GM21717 (cell line): ENCODE measurements at regions not wholly inside any gene's neighbourhood (a gene's known extent, or its start where the extent isn't known, plus 50 kb on each side); places are given as distances from the start of the nearest gene placed in this dataset.
A peak's percentile ranks its signal among the peaks of the same experiment; 100 is the strongest.
"Not testable (repeated sequence)": the region's sequence is repeated elsewhere in the genome, so short reads cannot be mapped to it uniquely, and the experiment has no call there.

Source experiments
- ATAC-seq: cut with Tn5 transposase; IDR thresholded peaks from one replicate; pipeline ENCODE4 v1.9.1; 2021; ENCODE audit warnings: mild to moderate bottlenecking, moderate library complexity; ENCODE audit not compliant: unreplicated experiment

DNA sequence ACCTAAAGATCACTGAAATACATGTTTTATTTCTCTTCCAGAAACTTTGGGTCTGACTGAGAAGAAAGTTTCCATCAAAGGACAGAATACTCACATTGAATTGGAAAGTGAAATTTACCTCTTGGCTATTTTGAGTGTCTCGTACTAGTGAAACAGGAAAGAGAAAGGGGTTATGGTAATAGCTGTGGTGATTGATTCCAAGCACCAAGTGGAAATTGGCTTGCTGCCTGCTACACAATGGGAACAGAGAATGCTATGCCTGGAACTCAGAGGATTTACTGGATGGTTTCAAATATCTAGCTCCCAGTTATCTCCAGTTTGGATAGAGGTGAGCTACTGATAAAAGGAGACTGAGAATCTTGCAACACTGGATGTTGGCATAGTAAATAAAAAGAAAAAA, 492.8 kb upstream of the FSIP2 start:
- ATAC-seq = no peak

DNA sequence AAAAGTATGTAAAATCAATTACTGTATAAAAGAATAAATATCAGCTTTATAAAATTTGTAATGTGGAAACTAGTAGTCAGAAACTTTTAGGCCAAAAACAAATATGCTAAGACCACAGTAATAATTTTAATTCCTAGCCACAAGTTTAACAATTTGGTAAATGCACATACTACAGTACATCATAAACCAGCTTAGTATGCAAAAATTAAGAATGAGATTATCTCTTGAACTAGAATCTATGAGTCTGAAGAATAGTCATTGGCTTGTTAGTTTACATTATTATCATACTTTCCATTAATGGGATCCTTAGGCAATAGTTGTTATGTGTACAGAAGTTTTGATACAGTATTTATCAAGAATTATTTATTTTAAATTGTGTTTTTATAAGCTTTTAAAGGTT, 491.9 kb upstream of the FSIP2 start:
- no peak for ATAC-seq

- ATAC-seq = no peak
Observed at GRCh38 chr2:185255566-185255965, 483.0 kb upstream of the FSIP2 start.

- ATAC-seq = no peak
Observed at GRCh38 chr2:185265747-185266146, 472.9 kb upstream of the FSIP2 start.

DNA sequence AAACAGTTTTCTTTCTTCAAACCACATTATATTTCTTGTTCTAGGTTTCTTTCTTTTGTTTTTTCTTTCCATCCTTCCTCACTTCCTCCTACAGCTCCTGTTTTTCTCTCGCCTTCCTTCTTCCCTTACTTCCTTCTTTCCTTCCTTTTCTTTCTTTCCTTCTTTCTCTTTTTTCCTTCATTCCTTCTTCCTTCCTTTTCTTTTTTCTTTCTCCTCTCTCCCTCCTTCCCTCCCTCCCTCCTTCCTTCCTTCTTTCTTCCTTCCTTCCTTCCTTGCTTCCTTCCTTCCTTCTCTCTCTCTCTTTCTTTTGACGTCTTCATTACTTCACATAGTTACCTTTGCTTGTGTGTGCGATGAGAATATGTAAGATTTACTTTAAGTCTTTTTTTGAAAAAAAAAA, 470.0 kb upstream of the FSIP2 start:
- no peak for ATAC-seq

DNA sequence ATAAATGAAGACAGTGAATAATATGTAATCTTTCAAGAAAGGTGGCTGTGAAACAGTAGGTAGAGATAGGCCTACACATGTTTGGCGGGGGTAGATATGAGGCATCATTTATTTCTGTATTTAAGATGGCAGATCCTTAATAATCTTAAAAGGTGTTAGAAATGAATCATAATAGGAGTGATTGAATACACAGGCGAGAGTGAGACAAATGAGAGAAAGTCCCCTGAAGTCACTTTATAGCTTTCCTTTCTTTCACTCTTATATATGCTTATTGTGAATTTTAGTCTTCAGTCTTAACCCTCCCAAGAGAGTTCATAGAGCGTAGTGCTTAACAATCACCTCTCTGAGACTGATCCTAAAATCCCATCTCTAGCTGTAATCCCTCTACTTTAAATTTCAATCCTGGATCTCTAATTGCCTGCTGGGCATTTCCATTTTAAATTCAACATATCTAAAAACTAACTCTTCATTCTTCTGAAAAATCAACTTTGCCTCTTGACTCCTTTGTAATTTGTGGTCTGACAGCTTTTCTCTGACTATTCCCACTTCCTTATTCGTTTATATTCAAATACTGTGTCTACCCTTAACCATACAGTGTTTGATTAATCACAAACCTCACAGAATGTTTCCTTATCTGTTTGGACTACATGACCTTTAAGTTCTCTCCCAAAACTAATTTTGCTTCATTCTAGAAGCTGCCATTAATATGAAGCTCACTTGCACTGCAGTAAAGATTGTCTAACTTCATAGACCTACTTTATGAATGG, 463.7 kb upstream of the FSIP2 start:
- no peak for ATAC-seq

- ATAC-seq = not testable (repeated sequence)
Observed at GRCh38 chr2:185275979-185276378, 462.6 kb upstream of the FSIP2 start.

- ATAC-seq = no peak
Observed at GRCh38 chr2:185278761-185279160, 459.8 kb upstream of the FSIP2 start.

DNA sequence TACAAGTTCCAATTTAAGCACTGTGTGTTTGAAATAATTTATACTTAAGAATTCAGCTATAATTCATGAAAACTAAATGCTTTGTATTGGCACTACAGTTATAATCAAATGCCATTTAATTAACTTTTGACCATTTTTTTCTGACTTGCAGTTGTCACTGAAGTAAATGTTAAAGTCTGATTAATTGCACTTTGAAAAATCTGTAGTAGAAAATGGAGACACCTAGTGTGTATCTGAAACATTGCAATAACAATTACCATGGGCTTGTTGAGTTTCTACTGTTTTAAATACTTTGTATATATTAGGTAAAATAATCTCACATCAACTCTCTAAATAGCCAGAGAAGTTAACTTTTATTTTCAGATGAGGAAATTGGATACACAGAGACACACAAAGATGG, 458.6 kb upstream of the FSIP2 start:
- ATAC-seq = no peak

- ATAC-seq = no peak
Observed at GRCh38 chr2:185284696-185285095, 453.9 kb upstream of the FSIP2 start.

GRCh38 chr2:185290012-185290411, 448.6 kb upstream of the FSIP2 start:
- ATAC-seq = not testable (repeated sequence)

DNA sequence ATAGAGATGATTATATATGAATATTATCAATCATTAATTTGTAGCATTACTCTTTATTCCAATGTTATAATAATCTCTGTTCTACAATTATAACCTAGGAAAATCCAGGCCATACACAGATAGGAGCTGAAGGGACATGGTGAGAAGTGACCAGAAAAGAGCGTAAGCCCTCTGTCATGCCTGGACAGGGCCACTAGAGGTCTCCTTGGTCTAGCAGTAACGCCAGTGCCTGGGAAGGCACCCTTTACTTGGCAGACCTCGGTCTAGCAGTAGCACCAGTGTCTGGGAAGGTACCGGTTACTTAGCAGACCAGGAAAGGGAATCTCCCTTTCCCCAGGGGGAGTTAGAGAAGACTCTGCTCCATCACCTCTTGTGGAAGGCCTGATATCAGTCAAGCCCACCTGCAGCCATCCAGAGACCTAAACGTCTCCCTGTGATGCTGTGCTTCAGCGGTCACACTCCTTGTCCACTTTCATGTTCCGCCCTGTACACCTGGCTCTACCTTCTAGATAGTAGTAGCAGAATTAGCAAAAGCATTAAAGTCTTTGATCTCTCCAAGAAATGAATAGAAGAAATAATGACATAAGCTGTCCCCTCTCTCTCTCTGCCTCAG, 447.5 kb upstream of the FSIP2 start:
- ATAC-seq = peak; percentile 83

DNA sequence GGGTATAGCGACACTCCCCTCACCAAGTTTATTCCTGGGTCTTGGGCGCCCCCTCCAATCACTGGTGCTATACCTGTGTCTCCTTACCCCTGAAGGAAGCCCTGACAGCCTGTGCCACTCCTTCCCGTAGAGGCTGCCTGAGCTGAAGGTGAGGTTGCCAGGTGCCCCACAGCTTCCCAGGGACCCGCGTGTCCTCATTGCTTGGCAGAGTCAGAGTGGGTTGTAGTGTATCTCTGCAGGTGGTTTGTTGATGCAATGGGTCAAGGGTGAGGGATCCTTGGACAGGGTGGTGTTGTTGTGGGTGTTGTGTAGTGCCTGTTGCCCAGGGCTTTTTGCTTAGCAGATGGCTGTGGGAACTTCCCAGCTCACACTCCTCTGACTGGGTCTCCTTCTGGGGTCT, 438.7 kb upstream of the FSIP2 start:
- no peak for ATAC-seq

GRCh38 chr2:185306119-185306518, 432.5 kb upstream of the FSIP2 start:
- no peak for ATAC-seq

DNA sequence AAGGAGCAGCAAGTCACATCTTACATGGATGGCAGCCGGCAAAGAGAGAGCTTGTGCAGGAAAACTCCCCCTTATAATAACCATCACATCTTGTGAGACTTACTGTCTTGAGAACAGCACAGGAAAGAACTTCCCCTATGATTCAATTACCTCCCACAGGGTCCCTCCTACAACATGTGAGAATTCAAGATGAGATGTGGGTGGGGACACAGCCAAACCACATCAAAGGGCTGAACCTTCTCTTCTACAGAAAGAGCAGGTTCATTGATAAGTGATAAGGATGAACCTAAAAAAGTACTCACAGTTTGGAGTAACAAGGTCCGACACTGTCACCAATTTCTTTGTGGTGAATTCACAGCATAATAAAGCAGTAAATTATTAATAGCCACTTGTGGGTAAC, 422.2 kb upstream of the FSIP2 start:
- no peak for ATAC-seq

- no peak for ATAC-seq
Observed at GRCh38 chr2:185318271-185318724, 420.3 kb upstream of the FSIP2 start.

DNA sequence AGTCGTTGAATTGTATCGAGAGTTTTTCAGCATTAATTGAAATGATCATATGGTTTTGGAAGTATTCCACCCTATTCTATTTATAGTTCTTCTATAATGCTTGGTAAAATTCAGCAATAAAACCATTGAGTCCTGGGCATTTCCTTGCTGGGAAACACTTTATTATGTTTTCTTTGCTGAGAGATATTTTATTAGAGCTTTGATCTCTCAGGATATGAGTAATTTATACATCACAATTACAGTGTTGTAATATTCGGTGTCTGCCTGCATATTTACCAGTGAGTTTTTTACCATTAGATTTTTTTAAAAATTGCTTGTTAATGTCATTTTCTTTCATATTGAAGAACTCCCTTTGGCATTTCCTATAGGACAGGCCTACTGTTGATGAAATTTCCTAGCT, 402.7 kb upstream of the FSIP2 start:
- no peak for ATAC-seq

DNA sequence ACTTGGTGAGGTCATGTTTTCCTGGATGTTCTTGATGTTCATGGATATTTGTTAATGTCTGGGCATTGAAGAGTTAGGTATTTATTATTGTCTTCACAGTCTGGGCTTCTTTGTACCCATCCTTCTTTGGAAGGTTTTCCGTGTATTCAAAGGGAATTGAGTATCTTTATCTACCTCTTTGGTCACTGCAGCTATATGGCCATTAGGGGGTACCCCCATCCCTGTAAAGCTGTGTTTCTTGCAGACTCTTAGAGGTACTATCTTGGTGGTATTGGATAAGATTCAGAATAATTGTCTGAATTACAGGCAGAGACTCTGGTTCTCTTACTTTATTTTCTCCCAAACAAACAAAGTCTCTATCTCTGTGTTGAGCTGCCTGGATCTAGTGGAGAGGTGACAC, 401.6 kb upstream of the FSIP2 start:
- no peak for ATAC-seq

GRCh38 chr2:185338104-185338503, 400.5 kb upstream of the FSIP2 start:
- no peak for ATAC-seq

DNA sequence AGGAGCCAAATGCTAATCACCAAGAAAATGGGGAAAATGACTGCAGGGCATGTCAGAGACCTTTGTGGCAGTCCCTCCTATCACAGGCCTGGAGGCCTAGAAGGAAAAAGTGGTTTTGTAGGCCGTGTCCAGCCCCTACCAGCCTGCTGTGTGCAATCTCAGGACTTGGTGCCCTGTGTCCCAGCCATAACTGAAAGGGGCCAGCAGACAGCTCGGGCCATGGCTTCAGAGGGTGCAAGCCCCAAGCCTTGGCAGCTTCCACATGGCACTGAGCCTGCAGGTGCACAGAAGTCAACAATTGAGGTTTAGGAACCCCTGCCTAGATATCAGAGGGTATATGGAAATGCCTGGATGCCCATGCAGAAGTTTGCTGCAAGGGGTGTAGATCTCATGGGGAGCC, 391.2 kb upstream of the FSIP2 start:
- ATAC-seq = no peak

DNA sequence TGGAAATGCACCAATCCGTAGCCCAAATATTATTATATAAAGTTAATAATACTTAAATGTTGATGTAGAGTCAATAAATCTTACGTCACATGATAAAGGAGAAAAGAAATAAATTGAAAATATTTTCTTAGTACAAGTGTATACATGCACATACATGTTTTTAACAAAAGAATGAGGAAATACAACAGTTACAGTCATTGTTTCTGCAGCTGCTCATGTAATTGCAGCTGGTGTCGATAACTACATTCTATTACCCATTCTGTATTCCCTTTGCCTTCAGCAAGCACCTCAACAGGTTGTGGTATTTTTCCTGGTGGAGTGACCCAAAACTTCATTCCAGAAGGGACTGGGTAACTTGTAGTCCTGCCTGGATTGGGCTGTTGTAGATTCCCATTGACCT, 377.8 kb upstream of the FSIP2 start:
- no peak for ATAC-seq

GRCh38 chr2:185372188-185372587, 366.4 kb upstream of the FSIP2 start:
- no peak for ATAC-seq

DNA sequence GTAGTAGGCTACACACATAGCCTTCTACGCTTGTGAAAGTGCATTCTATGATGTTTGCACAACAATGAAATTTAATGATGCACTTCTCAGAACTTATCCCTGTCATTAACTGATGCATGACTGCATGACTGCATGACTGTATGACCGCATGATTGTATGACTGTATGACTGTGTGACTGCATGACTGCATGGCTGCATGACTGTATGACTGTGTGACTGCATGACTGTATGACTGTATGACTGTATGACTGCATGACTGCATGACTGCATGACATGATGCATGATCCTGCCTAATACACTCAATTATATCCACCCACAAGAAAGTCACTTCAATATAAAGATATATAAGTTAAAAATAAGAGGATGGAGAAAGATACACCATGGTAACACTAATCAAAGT, 365.4 kb upstream of the FSIP2 start:
- ATAC-seq = no peak
